ENCODE measurements at regions not wholly inside any gene's neighbourhood (a gene's known extent, or its start where the extent isn't known, plus 50 kb on each side); places are given as distances from the start of the nearest gene placed in this dataset.

GRCh38 chr6:148286563-148286962, 56.1 kb upstream of the SASH1 start:
- Histone ChIP-seq H3K4me3 (ENCODE audit: control insufficient read depth in 1 of 7, extremely low read depth in 1 of 7, insufficient read depth in 4 of 7, low read depth in 2 of 7, low read length in 6 of 7) (no peak overlapping the region), H3K27ac (ENCODE audit: insufficient read depth in 1 of 2, low read depth in 1 of 2, low read length in 2 of 2, poor library complexity in 1 of 2, severe bottlenecking in 2 of 2) (no peak overlapping the region), H3K27me3 (replicated peaks in 2 of 5; ENCODE audit: control insufficient read depth in 4 of 5, insufficient read depth in 5 of 5, low read length in 4 of 5) (peaks cover 0 to 44% (median 13%) of the 10 kb centered on the region in 5 experiments), H3K4me1 (ENCODE audit: control extremely low read depth in 1 of 4, control insufficient read depth in 4 of 4, insufficient read depth in 4 of 4, low read length in 3 of 4) (no peaks in the 10 kb centered on the region), H3K9me3 (ENCODE audit: control extremely low read depth in 1 of 5, control insufficient read depth in 4 of 5, insufficient read depth in 2 of 5, low read depth in 1 of 5, low read length in 4 of 5) (no peaks in the 10 kb centered on the region), H3K36me3 (ENCODE audit: control insufficient read depth in 4 of 4, insufficient read depth in 4 of 4, low read length in 3 of 4) (no peaks in the 10 kb centered on the region)
- ChIA-PET CTCF (no interaction called here), POLR2A (no interaction called here)
- DNase-seq = no peak
- WGBS (ENCODE audit: insufficient coverage) = 93% methylated on average over 5 of the region's 5 CpGs

GRCh38 chr6:148287623-148288333, 54.9 kb upstream of the SASH1 start:
- ChIA-PET POLR2A (no interaction called here), CTCF (no interaction called here)
- peaks cover 0 to 44% (median 12%) of the 10 kb centered on the region in 5 experiments for H3K27me3 ChIP-seq (replicated peaks in 2 of 5; ENCODE audit: control insufficient read depth in 4 of 5, insufficient read depth in 5 of 5, low read length in 4 of 5)
- DNase-seq = no peak
- H3K4me1 ChIP-seq (ENCODE audit: control extremely low read depth in 1 of 4, control insufficient read depth in 4 of 4, insufficient read depth in 4 of 4, low read length in 3 of 4) = no peaks in the 10 kb centered on the region
- H3K4me3 ChIP-seq (ENCODE audit: control insufficient read depth in 1 of 7, extremely low read depth in 1 of 7, insufficient read depth in 4 of 7, low read depth in 2 of 7, low read length in 6 of 7) = no peak overlapping the region
- H3K36me3 ChIP-seq (ENCODE audit: control insufficient read depth in 4 of 4, insufficient read depth in 4 of 4, low read length in 3 of 4) = no peaks in the 10 kb centered on the region
- no peaks in the 10 kb centered on the region for H3K9me3 ChIP-seq (ENCODE audit: control extremely low read depth in 1 of 5, control insufficient read depth in 4 of 5, insufficient read depth in 2 of 5, low read depth in 1 of 5, low read length in 4 of 5)
- no peak overlapping the region for H3K27ac ChIP-seq (ENCODE audit: insufficient read depth in 1 of 2, low read depth in 1 of 2, low read length in 2 of 2, poor library complexity in 1 of 2, severe bottlenecking in 2 of 2)
- 97% methylated on average over 12 of the region's 15 CpGs for WGBS (ENCODE audit: insufficient coverage)

GRCh38 chr6:148288541-148288940, 54.1 kb upstream of the SASH1 start:
- H3K36me3 ChIP-seq (ENCODE audit: control insufficient read depth in 4 of 4, insufficient read depth in 4 of 4, low read length in 3 of 4) = no peaks in the 10 kb centered on the region
- no peak overlapping the region for H3K27ac ChIP-seq (ENCODE audit: insufficient read depth in 1 of 2, low read depth in 1 of 2, low read length in 2 of 2, poor library complexity in 1 of 2, severe bottlenecking in 2 of 2)
- peaks cover 0 to 46% (median 9%) of the 10 kb centered on the region in 5 experiments for H3K27me3 ChIP-seq (replicated peaks in 2 of 5; ENCODE audit: control insufficient read depth in 4 of 5, insufficient read depth in 5 of 5, low read length in 4 of 5)
- no peaks in the 10 kb centered on the region for H3K4me1 ChIP-seq (ENCODE audit: control extremely low read depth in 1 of 4, control insufficient read depth in 4 of 4, insufficient read depth in 4 of 4, low read length in 3 of 4)
- no peak for DNase-seq
- H3K4me3 ChIP-seq (ENCODE audit: control insufficient read depth in 1 of 7, extremely low read depth in 1 of 7, insufficient read depth in 4 of 7, low read depth in 2 of 7, low read length in 6 of 7) = no peak overlapping the region
- POLR2A ChIA-PET = no interaction called here
- 100% methylated on average over 1 of the region's 4 CpGs for WGBS (ENCODE audit: insufficient coverage)
- CTCF ChIA-PET = no interaction called here
- H3K9me3 ChIP-seq (ENCODE audit: control extremely low read depth in 1 of 5, control insufficient read depth in 4 of 5, insufficient read depth in 2 of 5, low read depth in 1 of 5, low read length in 4 of 5) = no peaks in the 10 kb centered on the region

GRCh38 chr6:148289153-148289552, 53.5 kb upstream of the SASH1 start:
- Histone ChIP-seq H3K27ac (ENCODE audit: insufficient read depth in 1 of 2, low read depth in 1 of 2, low read length in 2 of 2, poor library complexity in 1 of 2, severe bottlenecking in 2 of 2) (no peak overlapping the region), H3K27me3 (replicated peaks in 2 of 5; ENCODE audit: control insufficient read depth in 4 of 5, insufficient read depth in 5 of 5, low read length in 4 of 5) (peaks cover 0 to 50% (median 12%) of the 10 kb centered on the region in 5 experiments), H3K4me3 (ENCODE audit: control insufficient read depth in 1 of 7, extremely low read depth in 1 of 7, insufficient read depth in 4 of 7, low read depth in 2 of 7, low read length in 6 of 7) (no peak overlapping the region), H3K36me3 (ENCODE audit: control insufficient read depth in 4 of 4, insufficient read depth in 4 of 4, low read length in 3 of 4) (no peaks in the 10 kb centered on the region), H3K4me1 (ENCODE audit: control extremely low read depth in 1 of 4, control insufficient read depth in 4 of 4, insufficient read depth in 4 of 4, low read length in 3 of 4) (no peaks in the 10 kb centered on the region), H3K9me3 (ENCODE audit: control extremely low read depth in 1 of 5, control insufficient read depth in 4 of 5, insufficient read depth in 2 of 5, low read depth in 1 of 5, low read length in 4 of 5) (no peaks in the 10 kb centered on the region)
- POLR2A ChIA-PET = no interaction called here
- DNase-seq = no peak
- 70% methylated on average over 2 of the region's 6 CpGs for WGBS (ENCODE audit: insufficient coverage)
- CTCF ChIA-PET = no interaction called here

- 33% methylated on average over 1 of the region's 1 CpG for WGBS (ENCODE audit: insufficient coverage)
- Histone ChIP-seq H3K27ac (ENCODE audit: insufficient read depth in 1 of 2, low read depth in 1 of 2, low read length in 2 of 2, poor library complexity in 1 of 2, severe bottlenecking in 2 of 2) (no peak overlapping the region), H3K9me3 (ENCODE audit: control extremely low read depth in 1 of 5, control insufficient read depth in 4 of 5, insufficient read depth in 2 of 5, low read depth in 1 of 5, low read length in 4 of 5) (no peaks in the 10 kb centered on the region), H3K4me1 (ENCODE audit: control extremely low read depth in 1 of 4, control insufficient read depth in 4 of 4, insufficient read depth in 4 of 4, low read length in 3 of 4) (no peaks in the 10 kb centered on the region), H3K27me3 (replicated peaks in 2 of 5; ENCODE audit: control insufficient read depth in 4 of 5, insufficient read depth in 5 of 5, low read length in 4 of 5) (peaks cover 0 to 49% (median 14%) of the 10 kb centered on the region in 5 experiments), H3K36me3 (ENCODE audit: control insufficient read depth in 4 of 4, insufficient read depth in 4 of 4, low read length in 3 of 4) (no peaks in the 10 kb centered on the region), H3K4me3 (ENCODE audit: control insufficient read depth in 1 of 7, extremely low read depth in 1 of 7, insufficient read depth in 4 of 7, low read depth in 2 of 7, low read length in 6 of 7) (no peak overlapping the region)
- CTCF ChIA-PET = no interaction called here
- POLR2A ChIA-PET = no interaction called here
- DNase-seq = no peak
These were observed 50.8 kb upstream of the SASH1 start for GRCh38 chr6:148291876-148292275.

Measured in common myeloid progenitor, CD34-positive (primary cell).